Prostate gland (tissue), 2 donors: ENCODE measurements at regions not wholly inside any gene's neighbourhood (a gene's known extent, or its start where the extent isn't known, plus 50 kb on each side); places are given as distances from the start of the nearest gene placed in this dataset.

Source experiments
- DNase-seq: peaks from one replicate; pipeline ENCODE4 v3.0.0-alpha.2; 2019; ENCODE audit warnings: low spot score
- H3K27ac ChIP-seq, 2 donors: fragments of 200-600 bp; sonication (generic); 2 replicates each; pipeline ENCODE4 v1.5.1; 2017 to 2019
- H3K27me3 ChIP-seq: fragments of 200-600 bp; sonication (generic); replicated peaks from 2 replicates; pipeline ENCODE4 v1.5.1; 2019; ENCODE audit not compliant: insufficient read depth
- H3K36me3 ChIP-seq, 2 donors: fragments of 200-600 bp; sonication (generic); 1 replicate in 1 of 2; 2 replicates in 1 of 2; pipeline versions ENCODE4 v1.5.1 to v1.8.1; 2017 to 2019
- H3K4me1 ChIP-seq: fragments of 200-600 bp; sonication (generic); replicated peaks from 2 replicates; pipeline ENCODE4 v1.5.1; 2019
- H3K4me3 ChIP-seq, 2 donors: fragments of 200-600 bp; sonication (generic); 2 replicates each; pipeline ENCODE4 v1.5.1; 2017 to 2019
- H3K9me3 ChIP-seq: fragments of 200-600 bp; sonication (generic); 2 replicates; pipeline ENCODE4 v1.5.1; 2017
- POLR2A ChIP-seq: fragments of 450-650 bp; IDR thresholded peaks from one replicate; pipeline ENCODE4 v1.6.1; 2016; ENCODE audit warnings: antibody characterized with exemption, mild to moderate bottlenecking
- POLR2AphosphoS5 ChIP-seq: sonication (generic); formaldehyde crosslinking; IDR thresholded peaks from one replicate; pipeline ENCODE4 v1.6.1; 2017; ENCODE audit warnings: antibody characterized with exemption
- WGBS: methylation state at CpG from one replicate; pipeline ENCODE4 v1.1.5; 2018; 5-methylcytosine and 5-hydroxymethylcytosine counted together
- intact Hi-C: fragments of 100-400 bp; cut with DNase I; formaldehyde crosslinking; loops from one replicate; pipeline ENCODE4 v1.14.2; 2022
- TF ChIP-seq, protein P1 (sequence below), 4 experiments: fragments of 200-600 bp in 2 of 4; fragments of 450-650 bp in 2 of 4; sonication (generic) in 2 of 4; IDR thresholded peaks; 1 replicate in 3 of 4; 2 replicates in 1 of 4; pipeline ENCODE4 v1.5.1; 2016 to 2019; ENCODE audit warnings: antibody characterized with exemption in 4 of 4, mild to moderate bottlenecking in 2 of 4, moderate library complexity in 2 of 4

DNA sequence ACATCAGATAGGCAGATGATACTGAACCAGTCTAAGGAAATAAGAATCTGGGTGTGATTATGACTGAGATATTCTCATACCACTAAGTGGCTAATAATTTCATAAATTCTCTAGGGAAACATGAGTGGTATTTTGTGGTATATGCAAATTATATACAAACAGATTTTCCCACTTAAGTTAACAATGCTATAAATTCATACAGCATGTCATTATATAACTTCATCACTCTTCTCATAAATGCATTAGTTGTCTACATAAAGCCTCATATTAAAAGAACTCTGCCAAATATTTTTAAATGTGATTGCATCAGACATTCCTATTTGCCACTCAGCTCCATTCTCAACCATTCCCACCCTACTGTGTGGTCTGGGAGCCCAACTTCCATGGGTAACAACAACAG is 226.5 kb downstream of the TLE1 start:
- Histone ChIP-seq H3K4me1 (no peaks in the 10 kb centered on the region), H3K36me3 (no peaks in the 10 kb centered on the region), H3K4me3 (no peak overlapping the region), H3K27ac (no peak overlapping the region), H3K27me3 (no peaks in the 10 kb centered on the region), H3K9me3 (no peaks in the 10 kb centered on the region)
- DNase-seq = no peak
- intact Hi-C loops = no loop called here
- no peak for TF ChIP-seq POLR2AphosphoS5
- TF ChIP-seq POLR2A = no peak
- TF ChIP-seq, protein P1, sequence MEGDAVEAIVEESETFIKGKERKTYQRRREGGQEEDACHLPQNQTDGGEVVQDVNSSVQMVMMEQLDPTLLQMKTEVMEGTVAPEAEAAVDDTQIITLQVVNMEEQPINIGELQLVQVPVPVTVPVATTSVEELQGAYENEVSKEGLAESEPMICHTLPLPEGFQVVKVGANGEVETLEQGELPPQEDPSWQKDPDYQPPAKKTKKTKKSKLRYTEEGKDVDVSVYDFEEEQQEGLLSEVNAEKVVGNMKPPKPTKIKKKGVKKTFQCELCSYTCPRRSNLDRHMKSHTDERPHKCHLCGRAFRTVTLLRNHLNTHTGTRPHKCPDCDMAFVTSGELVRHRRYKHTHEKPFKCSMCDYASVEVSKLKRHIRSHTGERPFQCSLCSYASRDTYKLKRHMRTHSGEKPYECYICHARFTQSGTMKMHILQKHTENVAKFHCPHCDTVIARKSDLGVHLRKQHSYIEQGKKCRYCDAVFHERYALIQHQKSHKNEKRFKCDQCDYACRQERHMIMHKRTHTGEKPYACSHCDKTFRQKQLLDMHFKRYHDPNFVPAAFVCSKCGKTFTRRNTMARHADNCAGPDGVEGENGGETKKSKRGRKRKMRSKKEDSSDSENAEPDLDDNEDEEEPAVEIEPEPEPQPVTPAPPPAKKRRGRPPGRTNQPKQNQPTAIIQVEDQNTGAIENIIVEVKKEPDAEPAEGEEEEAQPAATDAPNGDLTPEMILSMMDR (IDR thresholded peaks at IDR 0.05) = no peak

DNA sequence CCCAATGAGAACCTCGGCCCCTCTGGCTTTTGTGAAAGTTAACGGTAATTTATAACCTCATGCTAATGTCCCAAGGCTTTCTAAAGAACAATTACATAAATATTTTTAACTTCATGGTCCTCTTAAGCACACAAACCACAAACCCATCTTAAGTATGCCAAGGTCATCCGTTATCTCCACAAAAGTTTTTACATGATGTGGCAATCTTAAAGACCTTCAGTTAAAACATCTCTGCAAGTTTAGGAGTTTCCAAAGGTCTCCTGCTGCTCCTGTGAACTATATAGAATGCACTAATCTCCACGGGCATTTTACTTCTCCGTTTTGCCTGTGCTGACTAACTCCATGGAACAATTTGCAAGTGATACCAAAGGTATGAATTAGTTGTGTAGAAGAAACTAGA is 228.2 kb downstream of the TLE1 start:
- TF ChIP-seq POLR2A (no peak), POLR2AphosphoS5 (no peak)
- TF ChIP-seq, protein P1 (IDR thresholded peaks at IDR 0.05) = no peak
- no peaks in the 10 kb centered on the region for H3K27me3 ChIP-seq
- DNase-seq = no peak
- H3K36me3 ChIP-seq = no peaks in the 10 kb centered on the region
- WGBS = 65% methylated on average over 5 of the region's 5 CpGs
- no peak overlapping the region for H3K27ac ChIP-seq
- intact Hi-C loops = no loop called here
- H3K4me1 ChIP-seq = no peaks in the 10 kb centered on the region
- H3K4me3 ChIP-seq = no peak overlapping the region
- H3K9me3 ChIP-seq = no peaks in the 10 kb centered on the region

DNA sequence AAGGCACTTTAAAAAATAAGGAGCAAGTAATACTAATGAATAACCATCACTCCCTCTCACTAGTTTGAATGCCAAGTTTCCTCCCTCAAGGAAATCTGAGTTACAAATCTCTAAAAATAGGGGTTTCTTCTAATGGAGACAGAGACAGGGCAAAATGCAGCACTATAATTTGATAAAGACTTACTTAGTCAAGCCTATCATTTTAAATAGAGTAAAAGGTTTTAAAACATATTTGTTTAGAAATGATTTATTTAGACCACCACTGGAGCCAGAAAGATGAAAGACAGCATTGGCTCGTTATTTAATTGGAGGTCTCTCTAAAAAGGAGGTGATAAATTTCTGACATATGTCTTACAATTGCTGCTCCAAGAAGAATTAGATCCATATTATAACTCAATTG is 228.7 kb downstream of the TLE1 start:
- 18% methylated on average over 1 of the region's 1 CpG for WGBS
- DNase-seq = no peak
- no peaks in the 10 kb centered on the region for H3K4me1 ChIP-seq
- H3K27ac ChIP-seq = no peak overlapping the region
- intact Hi-C loops = no loop called here
- no peaks in the 10 kb centered on the region for H3K27me3 ChIP-seq
- H3K36me3 ChIP-seq = no peaks in the 10 kb centered on the region
- TF ChIP-seq POLR2A (no peak), POLR2AphosphoS5 (no peak)
- TF ChIP-seq, protein P1 (IDR thresholded peaks at IDR 0.05) = no peak
- no peaks in the 10 kb centered on the region for H3K9me3 ChIP-seq
- no peak overlapping the region for H3K4me3 ChIP-seq

DNA sequence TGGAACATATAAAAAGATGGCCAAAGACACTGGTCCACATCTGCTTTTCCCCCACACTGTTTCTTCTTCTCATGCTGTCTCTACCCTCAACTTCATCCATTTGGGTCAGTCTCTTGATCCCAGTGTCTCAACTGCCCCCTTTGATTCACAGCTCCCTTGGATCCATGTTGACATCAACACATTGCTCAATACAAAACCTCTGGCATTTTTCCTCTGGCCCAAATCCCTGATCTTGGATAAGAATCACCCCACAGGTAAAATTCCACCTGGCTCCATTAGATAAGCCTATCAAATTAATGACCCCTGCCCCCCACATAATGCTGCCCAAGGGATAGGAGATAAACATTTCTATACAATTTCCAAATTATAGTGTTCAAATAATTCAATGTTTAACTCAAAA is 229.8 kb downstream of the TLE1 start:
- intact Hi-C loops = no loop called here
- Histone ChIP-seq H3K4me3 (no peak overlapping the region), H3K27me3 (no peaks in the 10 kb centered on the region), H3K36me3 (no peaks in the 10 kb centered on the region), H3K9me3 (no peaks in the 10 kb centered on the region), H3K4me1 (no peaks in the 10 kb centered on the region), H3K27ac (no peak overlapping the region)
- DNase-seq = no peak
- TF ChIP-seq POLR2A (no peak), POLR2AphosphoS5 (no peak)
- TF ChIP-seq, protein P1 (IDR thresholded peaks at IDR 0.05) = no peak

GRCh38 chr9:81456431-81457006 is 232.8 kb downstream of the TLE1 start:
- intact Hi-C loops = no loop called here
- H3K4me1 ChIP-seq = no peaks in the 10 kb centered on the region
- H3K4me3 ChIP-seq = no peak overlapping the region
- 51% methylated on average over 2 of the region's 2 CpGs for WGBS
- H3K9me3 ChIP-seq = no peaks in the 10 kb centered on the region
- no peaks in the 10 kb centered on the region for H3K36me3 ChIP-seq
- no peak for TF ChIP-seq POLR2A
- TF ChIP-seq, protein P1 (IDR thresholded peaks at IDR 0.05) = no peak
- TF ChIP-seq POLR2AphosphoS5 = no peak
- H3K27ac ChIP-seq = no peak overlapping the region
- no peak for DNase-seq
- no peaks in the 10 kb centered on the region for H3K27me3 ChIP-seq
